ENCODE measurements at regions not wholly inside any gene's neighbourhood (a gene's known extent, or its start where the extent isn't known, plus 50 kb on each side); places are given as distances from the start of the nearest gene placed in this dataset.

DNA sequence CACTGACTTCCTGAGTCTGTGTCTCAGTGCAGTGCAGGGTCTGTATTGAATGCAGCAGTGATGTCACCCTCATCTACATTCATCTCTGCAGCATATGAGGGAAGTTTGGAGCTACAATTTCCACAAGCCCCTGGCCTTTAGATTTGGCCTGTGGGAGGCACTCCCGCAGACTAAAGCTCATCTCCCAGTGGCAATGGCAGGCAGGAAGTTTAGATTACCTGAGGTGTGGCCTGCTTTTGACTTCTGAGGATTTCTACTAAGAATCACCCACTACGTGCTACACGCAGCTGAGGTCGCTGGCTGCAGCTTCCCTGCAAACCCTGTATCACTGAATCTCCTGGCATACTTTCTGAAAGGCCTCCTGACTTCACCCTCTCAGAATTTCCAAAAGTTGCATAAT lies 202.2 kb upstream of the PRKD1 start:
- TF ChIP-seq, protein P1, sequence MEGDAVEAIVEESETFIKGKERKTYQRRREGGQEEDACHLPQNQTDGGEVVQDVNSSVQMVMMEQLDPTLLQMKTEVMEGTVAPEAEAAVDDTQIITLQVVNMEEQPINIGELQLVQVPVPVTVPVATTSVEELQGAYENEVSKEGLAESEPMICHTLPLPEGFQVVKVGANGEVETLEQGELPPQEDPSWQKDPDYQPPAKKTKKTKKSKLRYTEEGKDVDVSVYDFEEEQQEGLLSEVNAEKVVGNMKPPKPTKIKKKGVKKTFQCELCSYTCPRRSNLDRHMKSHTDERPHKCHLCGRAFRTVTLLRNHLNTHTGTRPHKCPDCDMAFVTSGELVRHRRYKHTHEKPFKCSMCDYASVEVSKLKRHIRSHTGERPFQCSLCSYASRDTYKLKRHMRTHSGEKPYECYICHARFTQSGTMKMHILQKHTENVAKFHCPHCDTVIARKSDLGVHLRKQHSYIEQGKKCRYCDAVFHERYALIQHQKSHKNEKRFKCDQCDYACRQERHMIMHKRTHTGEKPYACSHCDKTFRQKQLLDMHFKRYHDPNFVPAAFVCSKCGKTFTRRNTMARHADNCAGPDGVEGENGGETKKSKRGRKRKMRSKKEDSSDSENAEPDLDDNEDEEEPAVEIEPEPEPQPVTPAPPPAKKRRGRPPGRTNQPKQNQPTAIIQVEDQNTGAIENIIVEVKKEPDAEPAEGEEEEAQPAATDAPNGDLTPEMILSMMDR (IDR thresholded peaks at IDR 0.05): no peak
- no peak for TF ChIP-seq EZH2phosphoT487 (IDR thresholded peaks at IDR 0.05)
- no peak for TF ChIP-seq EZH2 (IDR thresholded peaks at IDR 0.05)

Data from neural progenitor cell (in vitro differentiated cells).